ENCODE measurements at regions not wholly inside any gene's neighbourhood (a gene's known extent, or its start where the extent isn't known, plus 50 kb on each side); places are given as distances from the start of the nearest gene placed in this dataset.

GRCh38 chr16:82456683-82457082, 170.1 kb upstream of the CDH13 start:
- WGBS (ENCODE audit: insufficient coverage, insufficient read length) = no CpG with 5 or more reads among the region's 4 CpGs
- H3K4me1 ChIP-seq (ENCODE audit: control insufficient read depth, insufficient read depth, low read length) = no peaks in the 10 kb centered on the region
- no peak overlapping the region for H3K4me3 ChIP-seq (ENCODE audit: low read length)
- no peaks in the 10 kb centered on the region for H3K9me3 ChIP-seq (ENCODE audit: control insufficient read depth, insufficient read depth, low read length)
- DNase-seq (ENCODE audit: low read depth, low spot score) = peak; percentile 57
- H3K27me3 ChIP-seq (ENCODE audit: control insufficient read depth, insufficient read depth, low read length) = no peaks in the 10 kb centered on the region
- H3K36me3 ChIP-seq (ENCODE audit: control insufficient read depth, insufficient read depth, low read length) = no peaks in the 10 kb centered on the region
- no peak overlapping the region for H3K27ac ChIP-seq (ENCODE audit: low read length)

- no peak overlapping the region for H3K4me3 ChIP-seq (ENCODE audit: low read length)
- H3K27me3 ChIP-seq (ENCODE audit: control insufficient read depth, insufficient read depth, low read length) = no peaks in the 10 kb centered on the region
- no peaks in the 10 kb centered on the region for H3K9me3 ChIP-seq (ENCODE audit: control insufficient read depth, insufficient read depth, low read length)
- no peaks in the 10 kb centered on the region for H3K36me3 ChIP-seq (ENCODE audit: control insufficient read depth, insufficient read depth, low read length)
- H3K4me1 ChIP-seq (ENCODE audit: control insufficient read depth, insufficient read depth, low read length) = no peaks in the 10 kb centered on the region
- no peak for DNase-seq (ENCODE audit: low read depth, low spot score)
- no CpG with 5 or more reads among the region's 6 CpGs for WGBS (ENCODE audit: insufficient coverage, insufficient read length)
- no peak overlapping the region for H3K27ac ChIP-seq (ENCODE audit: low read length)
These were observed 172.2 kb upstream of the CDH13 start for GRCh38 chr16:82454566-82454965.

GRCh38 chr16:82454152-82454551, 172.6 kb upstream of the CDH13 start:
- no peak for DNase-seq (ENCODE audit: low read depth, low spot score)
- Histone ChIP-seq H3K4me3 (ENCODE audit: low read length) (no peak overlapping the region), H3K9me3 (ENCODE audit: control insufficient read depth, insufficient read depth, low read length) (no peaks in the 10 kb centered on the region), H3K27ac (ENCODE audit: low read length) (no peak overlapping the region), H3K27me3 (ENCODE audit: control insufficient read depth, insufficient read depth, low read length) (no peaks in the 10 kb centered on the region), H3K36me3 (ENCODE audit: control insufficient read depth, insufficient read depth, low read length) (no peaks in the 10 kb centered on the region), H3K4me1 (ENCODE audit: control insufficient read depth, insufficient read depth, low read length) (no peaks in the 10 kb centered on the region)
- no CpG with 5 or more reads among the region's 4 CpGs for WGBS (ENCODE audit: insufficient coverage, insufficient read length)

- Histone ChIP-seq H3K4me3 (ENCODE audit: low read length) (no peak overlapping the region), H3K9me3 (ENCODE audit: control insufficient read depth, insufficient read depth, low read length) (no peaks in the 10 kb centered on the region), H3K27me3 (ENCODE audit: control insufficient read depth, insufficient read depth, low read length) (no peaks in the 10 kb centered on the region), H3K4me1 (ENCODE audit: control insufficient read depth, insufficient read depth, low read length) (no peaks in the 10 kb centered on the region), H3K36me3 (ENCODE audit: control insufficient read depth, insufficient read depth, low read length) (no peaks in the 10 kb centered on the region), H3K27ac (ENCODE audit: low read length) (no peak overlapping the region)
- DNase-seq (ENCODE audit: low read depth, low spot score) = no peak
- no CpG with 5 or more reads among the region's 11 CpGs for WGBS (ENCODE audit: insufficient coverage, insufficient read length)
These were observed 174.6 kb upstream of the CDH13 start for GRCh38 chr16:82452004-82452756.

- DNase-seq (ENCODE audit: low read depth, low spot score) = no peak
- Histone ChIP-seq H3K27ac (ENCODE audit: low read length) (no peak overlapping the region), H3K36me3 (ENCODE audit: control insufficient read depth, insufficient read depth, low read length) (no peaks in the 10 kb centered on the region), H3K27me3 (ENCODE audit: control insufficient read depth, insufficient read depth, low read length) (no peaks in the 10 kb centered on the region), H3K4me3 (ENCODE audit: low read length) (no peak overlapping the region), H3K4me1 (ENCODE audit: control insufficient read depth, insufficient read depth, low read length) (no peaks in the 10 kb centered on the region), H3K9me3 (ENCODE audit: control insufficient read depth, insufficient read depth, low read length) (no peaks in the 10 kb centered on the region)
- WGBS (ENCODE audit: insufficient coverage, insufficient read length) = no CpG with 5 or more reads among the region's 3 CpGs
These were observed 175.3 kb upstream of the CDH13 start for GRCh38 chr16:82451449-82451848.

- no peaks in the 10 kb centered on the region for H3K9me3 ChIP-seq (ENCODE audit: control insufficient read depth, insufficient read depth, low read length)
- no peaks in the 10 kb centered on the region for H3K36me3 ChIP-seq (ENCODE audit: control insufficient read depth, insufficient read depth, low read length)
- H3K4me1 ChIP-seq (ENCODE audit: control insufficient read depth, insufficient read depth, low read length) = no peaks in the 10 kb centered on the region
- no peak for DNase-seq (ENCODE audit: low read depth, low spot score)
- no peaks in the 10 kb centered on the region for H3K27me3 ChIP-seq (ENCODE audit: control insufficient read depth, insufficient read depth, low read length)
- H3K4me3 ChIP-seq (ENCODE audit: low read length) = no peak overlapping the region
- H3K27ac ChIP-seq (ENCODE audit: low read length) = no peak overlapping the region
- WGBS (ENCODE audit: insufficient coverage, insufficient read length) = no CpG with 5 or more reads among the region's 6 CpGs
These were observed 186.4 kb upstream of the CDH13 start for GRCh38 chr16:82440336-82440735.

- Histone ChIP-seq H3K36me3 (ENCODE audit: control insufficient read depth, insufficient read depth, low read length) (no peaks in the 10 kb centered on the region), H3K4me1 (ENCODE audit: control insufficient read depth, insufficient read depth, low read length) (no peaks in the 10 kb centered on the region), H3K4me3 (ENCODE audit: low read length) (no peak overlapping the region), H3K9me3 (ENCODE audit: control insufficient read depth, insufficient read depth, low read length) (no peaks in the 10 kb centered on the region), H3K27me3 (ENCODE audit: control insufficient read depth, insufficient read depth, low read length) (no peaks in the 10 kb centered on the region), H3K27ac (ENCODE audit: low read length) (no peak overlapping the region)
- WGBS (ENCODE audit: insufficient coverage, insufficient read length) = no CpG with 5 or more reads among the region's 7 CpGs
- no peak for DNase-seq (ENCODE audit: low read depth, low spot score)
These were observed 187.0 kb upstream of the CDH13 start for GRCh38 chr16:82439678-82440293.

GRCh38 chr16:82433042-82433441, 193.7 kb upstream of the CDH13 start:
- no peaks in the 10 kb centered on the region for H3K9me3 ChIP-seq (ENCODE audit: control insufficient read depth, insufficient read depth, low read length)
- H3K36me3 ChIP-seq (ENCODE audit: control insufficient read depth, insufficient read depth, low read length) = no peaks in the 10 kb centered on the region
- no peak for DNase-seq (ENCODE audit: low read depth, low spot score)
- H3K4me1 ChIP-seq (ENCODE audit: control insufficient read depth, insufficient read depth, low read length) = no peaks in the 10 kb centered on the region
- no CpG with 5 or more reads among the region's 2 CpGs for WGBS (ENCODE audit: insufficient coverage, insufficient read length)
- H3K4me3 ChIP-seq (ENCODE audit: low read length) = no peak overlapping the region
- H3K27ac ChIP-seq (ENCODE audit: low read length) = no peak overlapping the region
- H3K27me3 ChIP-seq (ENCODE audit: control insufficient read depth, insufficient read depth, low read length) = no peaks in the 10 kb centered on the region

GRCh38 chr16:82432261-82432660, 194.5 kb upstream of the CDH13 start:
- H3K4me3 ChIP-seq (ENCODE audit: low read length) = no peak overlapping the region
- WGBS (ENCODE audit: insufficient coverage, insufficient read length) = no CpG with 5 or more reads among the region's 8 CpGs
- H3K27ac ChIP-seq (ENCODE audit: low read length) = no peak overlapping the region
- H3K4me1 ChIP-seq (ENCODE audit: control insufficient read depth, insufficient read depth, low read length) = no peaks in the 10 kb centered on the region
- no peaks in the 10 kb centered on the region for H3K9me3 ChIP-seq (ENCODE audit: control insufficient read depth, insufficient read depth, low read length)
- no peaks in the 10 kb centered on the region for H3K36me3 ChIP-seq (ENCODE audit: control insufficient read depth, insufficient read depth, low read length)
- no peak for DNase-seq (ENCODE audit: low read depth, low spot score)
- H3K27me3 ChIP-seq (ENCODE audit: control insufficient read depth, insufficient read depth, low read length) = no peaks in the 10 kb centered on the region

- no peaks in the 10 kb centered on the region for H3K27me3 ChIP-seq (ENCODE audit: control insufficient read depth, insufficient read depth, low read length)
- no peaks in the 10 kb centered on the region for H3K9me3 ChIP-seq (ENCODE audit: control insufficient read depth, insufficient read depth, low read length)
- H3K27ac ChIP-seq (ENCODE audit: low read length) = no peak overlapping the region
- no peak overlapping the region for H3K4me3 ChIP-seq (ENCODE audit: low read length)
- H3K4me1 ChIP-seq (ENCODE audit: control insufficient read depth, insufficient read depth, low read length) = no peaks in the 10 kb centered on the region
- no CpG with 5 or more reads among the region's 4 CpGs for whole genome bisulfite sequencing (ENCODE audit: insufficient coverage, insufficient read length)
- H3K36me3 ChIP-seq (ENCODE audit: control insufficient read depth, insufficient read depth, low read length) = no peaks in the 10 kb centered on the region
- DNase-seq (ENCODE audit: low read depth, low spot score) = no peak
These were observed 201.1 kb upstream of the CDH13 start for GRCh38 chr16:82425661-82426060.

GRCh38 chr16:82421851-82422250, 204.9 kb upstream of the CDH13 start:
- Histone ChIP-seq H3K27ac (ENCODE audit: low read length) (no peak overlapping the region), H3K27me3 (ENCODE audit: control insufficient read depth, insufficient read depth, low read length) (no peaks in the 10 kb centered on the region), H3K36me3 (ENCODE audit: control insufficient read depth, insufficient read depth, low read length) (no peaks in the 10 kb centered on the region), H3K4me3 (ENCODE audit: low read length) (no peak overlapping the region), H3K9me3 (ENCODE audit: control insufficient read depth, insufficient read depth, low read length) (no peaks in the 10 kb centered on the region), H3K4me1 (ENCODE audit: control insufficient read depth, insufficient read depth, low read length) (no peaks in the 10 kb centered on the region)
- no peak for DNase-seq (ENCODE audit: low read depth, low spot score)
- no CpG with 5 or more reads among the region's 1 CpG for WGBS (ENCODE audit: insufficient coverage, insufficient read length)

Data from iPS DF 6.9 (cell line).